22Rv1 (cell line): ENCODE measurements at regions not wholly inside any gene's neighbourhood (a gene's known extent, or its start where the extent isn't known, plus 50 kb on each side); places are given as distances from the start of the nearest gene placed in this dataset.

Source experiments
- CTCF ChIP-seq: fragments of 450-650 bp; IDR thresholded peaks from 2 replicates; pipeline ENCODE4 v1.5.1; 2017; ENCODE audit warnings: mild to moderate bottlenecking
- ZFX ChIP-seq: fragments of 450-650 bp; IDR thresholded peaks from 2 replicates; pipeline ENCODE4 v1.6.1; 2017; ENCODE audit warnings: antibody characterized with exemption, borderline replicate concordance

GRCh38 chr3:99232696-99233095, 331.2 kb upstream of the DCBLD2 start:
- TF ChIP-seq CTCF, result no peak
- TF ChIP-seq ZFX, result no peak
